Keratinocyte (primary cell): ENCODE measurements at regions not wholly inside any gene's neighbourhood (a gene's known extent, or its start where the extent isn't known, plus 50 kb on each side); places are given as distances from the start of the nearest gene placed in this dataset.

ENCODE experiments used
- EZH2 ChIP-seq: IDR thresholded peaks from one replicate; pipeline ENCODE4 v1.6.1; 2012; ENCODE audit warnings: inconsistent platforms, mild to moderate bottlenecking, low read length, moderate library complexity
- TF ChIP-seq, protein P1 (sequence below), 3 experiments: IDR thresholded peaks in 1 of 3; conservative IDR thresholded peaks in 1 of 3; optimal IDR thresholded peaks in 1 of 3; 2 replicates in 2 of 3; 3 replicates in 1 of 3; pipeline versions ENCODE3 to v1.5.1; 2011; ENCODE audit warnings: low read length in 3 of 3, mild to moderate bottlenecking in 3 of 3, moderate library complexity in 2 of 3, control low read depth in 1 of 3, inconsistent platforms in 1 of 3; ENCODE audit not compliant: insufficient read depth in 2 of 3; ENCODE audit errors: extremely low read depth in 1 of 3

DNA sequence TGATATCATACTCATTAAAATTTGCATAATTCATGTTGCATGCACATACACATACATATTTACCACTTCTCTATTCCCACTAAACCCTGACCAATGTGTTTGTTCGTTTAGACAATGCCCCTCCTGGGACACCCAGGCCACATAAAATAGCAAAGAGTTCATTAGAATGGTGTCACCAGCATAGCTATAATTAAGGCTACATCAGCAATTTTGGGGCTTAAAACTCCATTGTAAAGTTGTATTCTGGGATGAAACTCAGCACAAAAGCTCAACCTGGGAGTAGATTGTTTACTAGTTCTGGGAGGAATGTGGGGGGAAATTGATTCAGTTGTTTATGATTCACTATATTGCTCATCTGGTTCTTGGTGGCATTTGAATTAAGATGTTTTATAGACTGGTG, 522.2 kb upstream of the SUCLG2 start:
- TF ChIP-seq, protein P1, sequence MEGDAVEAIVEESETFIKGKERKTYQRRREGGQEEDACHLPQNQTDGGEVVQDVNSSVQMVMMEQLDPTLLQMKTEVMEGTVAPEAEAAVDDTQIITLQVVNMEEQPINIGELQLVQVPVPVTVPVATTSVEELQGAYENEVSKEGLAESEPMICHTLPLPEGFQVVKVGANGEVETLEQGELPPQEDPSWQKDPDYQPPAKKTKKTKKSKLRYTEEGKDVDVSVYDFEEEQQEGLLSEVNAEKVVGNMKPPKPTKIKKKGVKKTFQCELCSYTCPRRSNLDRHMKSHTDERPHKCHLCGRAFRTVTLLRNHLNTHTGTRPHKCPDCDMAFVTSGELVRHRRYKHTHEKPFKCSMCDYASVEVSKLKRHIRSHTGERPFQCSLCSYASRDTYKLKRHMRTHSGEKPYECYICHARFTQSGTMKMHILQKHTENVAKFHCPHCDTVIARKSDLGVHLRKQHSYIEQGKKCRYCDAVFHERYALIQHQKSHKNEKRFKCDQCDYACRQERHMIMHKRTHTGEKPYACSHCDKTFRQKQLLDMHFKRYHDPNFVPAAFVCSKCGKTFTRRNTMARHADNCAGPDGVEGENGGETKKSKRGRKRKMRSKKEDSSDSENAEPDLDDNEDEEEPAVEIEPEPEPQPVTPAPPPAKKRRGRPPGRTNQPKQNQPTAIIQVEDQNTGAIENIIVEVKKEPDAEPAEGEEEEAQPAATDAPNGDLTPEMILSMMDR (optimal IDR thresholded peaks at IDR 0.05 in 1 of 3, IDR thresholded peaks at IDR 0.05 in 1 of 3, conservative IDR thresholded peaks at IDR 0.05 in 1 of 3; ENCODE audit: extremely low read depth in 1 of 3, insufficient read depth in 2 of 3, low read length in 3 of 3), result no peak
- no peak for TF ChIP-seq EZH2
